ENCODE measurements at regions not wholly inside any gene's neighbourhood (a gene's known extent, or its start where the extent isn't known, plus 50 kb on each side); places are given as distances from the start of the nearest gene placed in this dataset.

- Mint-ChIP-seq H3K4me3 (no peak overlapping the region), H3K36me3 (no peaks in the 10 kb centered on the region), H3K27me3 (peaks cover 11% of the 10 kb centered on the region), H3K27ac (no peak overlapping the region), H3K4me1 (no peaks in the 10 kb centered on the region), H3K9me3 (no peaks in the 10 kb centered on the region)
- DNase-seq, result no peak
These were observed 71.9 kb upstream of the NHSL1 start for GRCh38 chr6:138571181-138571580.

GRCh38 chr6:138571585-138572166 lies 72.4 kb upstream of the NHSL1 start:
- no peak overlapping the region for H3K27ac Mint-ChIP-seq
- no peak overlapping the region for H3K4me3 Mint-ChIP-seq
- no peaks in the 10 kb centered on the region for H3K4me1 Mint-ChIP-seq
- H3K9me3 Mint-ChIP-seq, result no peaks in the 10 kb centered on the region
- H3K27me3 Mint-ChIP-seq, result peaks cover 11% of the 10 kb centered on the region
- no peaks in the 10 kb centered on the region for H3K36me3 Mint-ChIP-seq
- no peak for DNase-seq

- H3K27me3 Mint-ChIP-seq, result peaks cover 6% of the 10 kb centered on the region
- H3K27ac Mint-ChIP-seq, result no peak overlapping the region
- no peak overlapping the region for H3K4me3 Mint-ChIP-seq
- H3K9me3 Mint-ChIP-seq, result no peaks in the 10 kb centered on the region
- H3K4me1 Mint-ChIP-seq, result peaks cover 4% of the 10 kb centered on the region
- peak; percentile 10 for DNase-seq
- no peaks in the 10 kb centered on the region for H3K36me3 Mint-ChIP-seq
These were observed 73.0 kb upstream of the NHSL1 start for GRCh38 chr6:138572167-138572875.

- Mint-ChIP-seq H3K27me3 (peaks cover 5% of the 10 kb centered on the region), H3K4me3 (no peak overlapping the region), H3K4me1 (peaks cover 9% of the 10 kb centered on the region), H3K36me3 (no peaks in the 10 kb centered on the region), H3K27ac (no peak overlapping the region), H3K9me3 (no peaks in the 10 kb centered on the region)
- DNase-seq, result no peak
These were observed 73.6 kb upstream of the NHSL1 start for GRCh38 chr6:138572885-138573284.

GRCh38 chr6:138575257-138575656 lies 76.0 kb upstream of the NHSL1 start:
- peaks cover 9% of the 10 kb centered on the region for H3K4me1 Mint-ChIP-seq
- no peaks in the 10 kb centered on the region for H3K27me3 Mint-ChIP-seq
- no peak overlapping the region for H3K4me3 Mint-ChIP-seq
- DNase-seq, result no peak
- no peak overlapping the region for H3K27ac Mint-ChIP-seq
- no peaks in the 10 kb centered on the region for H3K9me3 Mint-ChIP-seq
- no peaks in the 10 kb centered on the region for H3K36me3 Mint-ChIP-seq

- Mint-ChIP-seq H3K27ac (no peak overlapping the region), H3K4me1 (peaks cover 9% of the 10 kb centered on the region), H3K27me3 (no peaks in the 10 kb centered on the region), H3K36me3 (no peaks in the 10 kb centered on the region), H3K9me3 (no peaks in the 10 kb centered on the region), H3K4me3 (no peak overlapping the region)
- no peak for DNase-seq
These were observed 77.0 kb upstream of the NHSL1 start for GRCh38 chr6:138576313-138576712.

- DNase-seq, result no peak
- Mint-ChIP-seq H3K27me3 (no peaks in the 10 kb centered on the region), H3K4me3 (no peak overlapping the region), H3K9me3 (no peaks in the 10 kb centered on the region), H3K36me3 (no peaks in the 10 kb centered on the region), H3K4me1 (peaks cover 9% of the 10 kb centered on the region), H3K27ac (peak overlapping the region; percentile 73)
These were observed 78.0 kb upstream of the NHSL1 start for GRCh38 chr6:138577151-138577915.

GRCh38 chr6:138580040-138580439 lies 80.7 kb upstream of the NHSL1 start:
- Mint-ChIP-seq H3K4me1 (peaks cover 9% of the 10 kb centered on the region), H3K4me3 (no peak overlapping the region), H3K27me3 (no peaks in the 10 kb centered on the region), H3K36me3 (no peaks in the 10 kb centered on the region), H3K9me3 (no peaks in the 10 kb centered on the region), H3K27ac (no peak overlapping the region)
- no peak for DNase-seq

- Mint-ChIP-seq H3K4me1 (peaks cover 9% of the 10 kb centered on the region), H3K27ac (no peak overlapping the region), H3K36me3 (no peaks in the 10 kb centered on the region), H3K27me3 (no peaks in the 10 kb centered on the region), H3K9me3 (no peaks in the 10 kb centered on the region), H3K4me3 (no peak overlapping the region)
- no peak for DNase-seq
These were observed 81.5 kb upstream of the NHSL1 start for GRCh38 chr6:138580801-138581200.

- no peaks in the 10 kb centered on the region for H3K27me3 Mint-ChIP-seq
- H3K4me1 Mint-ChIP-seq, result peaks cover 2% of the 10 kb centered on the region
- H3K27ac Mint-ChIP-seq, result no peak overlapping the region
- no peaks in the 10 kb centered on the region for H3K36me3 Mint-ChIP-seq
- H3K4me3 Mint-ChIP-seq, result no peak overlapping the region
- no peak for DNase-seq
- H3K9me3 Mint-ChIP-seq, result no peaks in the 10 kb centered on the region
These were observed 83.3 kb upstream of the NHSL1 start for GRCh38 chr6:138582573-138582972.

GRCh38 chr6:138586638-138587037 lies 87.3 kb upstream of the NHSL1 start:
- Mint-ChIP-seq H3K4me1 (peaks cover 7% of the 10 kb centered on the region), H3K9me3 (no peaks in the 10 kb centered on the region), H3K27me3 (no peaks in the 10 kb centered on the region), H3K27ac (no peak overlapping the region), H3K36me3 (no peaks in the 10 kb centered on the region), H3K4me3 (no peak overlapping the region)
- DNase-seq, result no peak

GRCh38 chr6:138588805-138589434 lies 89.6 kb upstream of the NHSL1 start:
- no peaks in the 10 kb centered on the region for H3K27me3 Mint-ChIP-seq
- no peaks in the 10 kb centered on the region for H3K36me3 Mint-ChIP-seq
- peaks cover 27% of the 10 kb centered on the region for H3K4me1 Mint-ChIP-seq
- no peaks in the 10 kb centered on the region for H3K9me3 Mint-ChIP-seq
- DNase-seq, result peak; percentile 38
- H3K27ac Mint-ChIP-seq, result no peak overlapping the region
- no peak overlapping the region for H3K4me3 Mint-ChIP-seq

GRCh38 chr6:138590796-138591709 lies 91.8 kb upstream of the NHSL1 start:
- H3K27ac Mint-ChIP-seq, result no peak overlapping the region
- H3K4me1 Mint-ChIP-seq, result peaks cover 34% of the 10 kb centered on the region
- peak; percentile 29 for DNase-seq

GRCh38 chr6:138592749-138593123 lies 93.4 kb upstream of the NHSL1 start:
- peak overlapping the region; percentile 93 for H3K27ac Mint-ChIP-seq
- H3K9me3 Mint-ChIP-seq, result no peaks in the 10 kb centered on the region
- H3K4me1 Mint-ChIP-seq, result peaks cover 34% of the 10 kb centered on the region
- DNase-seq, result no peak
- no peaks in the 10 kb centered on the region for H3K36me3 Mint-ChIP-seq
- H3K4me3 Mint-ChIP-seq, result peak overlapping the region; percentile 77
- no peaks in the 10 kb centered on the region for H3K27me3 Mint-ChIP-seq

More at GRCh38 chr6:138590796-138591709, 91.8 kb upstream of the NHSL1 start:
- H3K4me3 Mint-ChIP-seq, result no peak overlapping the region
- no peaks in the 10 kb centered on the region for H3K27me3 Mint-ChIP-seq
- no peaks in the 10 kb centered on the region for H3K9me3 Mint-ChIP-seq
- no peaks in the 10 kb centered on the region for H3K36me3 Mint-ChIP-seq
